GM23248 (cell line): ENCODE measurements at regions not wholly inside any gene's neighbourhood (a gene's known extent, or its start where the extent isn't known, plus 50 kb on each side); places are given as distances from the start of the nearest gene placed in this dataset.

ENCODE experiments used
- EZH2 ChIP-seq: fragments of 200-600 bp; sonication (generic); IDR thresholded peaks from 2 replicates; pipeline ENCODE4 v1.6.1; 2018; ENCODE audit warnings: antibody characterized with exemption, mild to moderate bottlenecking; ENCODE audit not compliant: insufficient read depth, poor library complexity, severe bottlenecking
- EZH2phosphoT487 ChIP-seq: fragments of 200-600 bp; sonication (generic); IDR thresholded peaks from 2 replicates; pipeline ENCODE4 v1.6.1; 2018; ENCODE audit warnings: antibody characterized with exemption, moderate library complexity, mild to moderate bottlenecking, low read depth; ENCODE audit not compliant: insufficient read depth

- TF ChIP-seq EZH2phosphoT487 (no peak), EZH2 (no peak)
Observed at GRCh38 chr22:27517361-27518155, 284.0 kb downstream of the MN1 start.
